ENCODE measurements at regions not wholly inside any gene's neighbourhood (a gene's known extent, or its start where the extent isn't known, plus 50 kb on each side); places are given as distances from the start of the nearest gene placed in this dataset.

- Histone ChIP-seq H3K27me3 (replicated peaks in 1 of 2; ENCODE audit: control insufficient read depth in 2 of 2, extremely low read depth in 1 of 2, insufficient read depth in 2 of 2, low read length in 1 of 2) (no peaks in the 10 kb centered on the region), H3K36me3 (ENCODE audit: control insufficient read depth in 2 of 2, extremely low read depth in 1 of 2, insufficient read depth in 1 of 2, low read length in 1 of 2) (no peaks in the 10 kb centered on the region), H3K4me1 (ENCODE audit: control insufficient read depth in 1 of 2, extremely low read depth in 1 of 2, insufficient read depth in 2 of 2, low read length in 2 of 2) (no peaks in the 10 kb centered on the region), H3K27ac (ENCODE audit: low read length) (no peak overlapping the region), H3K9me3 (no peaks in the 10 kb centered on the region), H3K4me3 (ENCODE audit: control insufficient read depth in 1 of 2, extremely low read depth in 1 of 2, low read length in 1 of 2) (no peak overlapping the region)
- no CpG with 5 or more reads among the region's 1 CpG for WGBS (ENCODE audit: insufficient coverage)
- H3K9me3 Mint-ChIP-seq, result peaks cover 6 to 14% (median 7%) of the 10 kb centered on the region in 3 donors
- no peaks in the 10 kb centered on the region for H3K36me3 Mint-ChIP-seq
- ChIA-PET CTCF (no interaction called here), POLR2A (no interaction called here)
- no peak for DNase-seq
- H3K27me3 Mint-ChIP-seq, result no peaks in the 10 kb centered on the region
- no peak overlapping the region for H3K27ac Mint-ChIP-seq
- no peaks in the 10 kb centered on the region for H3K4me1 Mint-ChIP-seq
- H3K4me3 Mint-ChIP-seq, result no peak overlapping the region
- ATAC-seq (replicated peaks in 1 of 4), result no peak
These were observed 1237.6 kb upstream of the LRRTM1 start for GRCh38 chr2:81542119-81542518.

DNA sequence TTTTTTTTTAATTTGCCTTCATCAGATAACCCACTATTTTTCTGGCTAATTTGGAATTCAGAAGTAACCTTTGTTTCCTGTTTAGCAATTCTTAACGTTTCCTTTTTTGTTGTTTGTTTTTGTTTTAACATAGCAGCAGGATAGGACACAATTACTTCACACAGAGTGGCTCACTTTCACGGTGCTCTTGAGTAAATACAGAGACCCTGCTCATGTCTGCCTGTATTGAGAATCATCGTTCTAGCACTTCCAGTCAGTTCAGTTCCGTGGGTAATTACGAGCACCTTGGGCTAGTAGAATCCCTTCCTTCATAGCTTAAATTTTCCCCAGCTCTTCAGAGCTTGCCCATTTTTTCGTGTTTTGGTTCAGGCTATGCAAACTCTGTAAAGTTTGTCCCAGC is 1225.4 kb upstream of the LRRTM1 start:
- H3K27me3 ChIP-seq (replicated peaks in 1 of 2; ENCODE audit: control insufficient read depth in 2 of 2, extremely low read depth in 1 of 2, insufficient read depth in 2 of 2, low read length in 1 of 2), result no peaks in the 10 kb centered on the region
- CTCF ChIA-PET, result interaction anchor here in 1 of 2 donors (0.5 kb wide), 1 partner anchor 240 kb away, joined by 5 read pairs; no protein-coding TSS in a partner anchor
- no peak overlapping the region for H3K4me3 ChIP-seq (ENCODE audit: control insufficient read depth in 1 of 2, extremely low read depth in 1 of 2, low read length in 1 of 2)
- peaks cover 3% of the 10 kb centered on the region for H3K9me3 ChIP-seq
- no peak overlapping the region for H3K27ac ChIP-seq (ENCODE audit: low read length)
- H3K27me3 Mint-ChIP-seq, result no peaks in the 10 kb centered on the region
- no peaks in the 10 kb centered on the region for H3K36me3 Mint-ChIP-seq
- peaks cover 20 to 23% (median 22%) of the 10 kb centered on the region in 3 donors for H3K9me3 Mint-ChIP-seq
- 72% methylated on average over 2 of the region's 6 CpGs for WGBS (ENCODE audit: insufficient coverage)
- no peak overlapping the region for H3K4me3 Mint-ChIP-seq
- DNase-seq, result no peak
- no peaks in the 10 kb centered on the region for H3K4me1 Mint-ChIP-seq
- no peak overlapping the region for H3K27ac Mint-ChIP-seq
- POLR2A ChIA-PET, result no interaction called here
- H3K36me3 ChIP-seq (ENCODE audit: control insufficient read depth in 2 of 2, extremely low read depth in 1 of 2, insufficient read depth in 1 of 2, low read length in 1 of 2), result no peaks in the 10 kb centered on the region
- no peaks in the 10 kb centered on the region for H3K4me1 ChIP-seq (ENCODE audit: control insufficient read depth in 1 of 2, extremely low read depth in 1 of 2, insufficient read depth in 2 of 2, low read length in 2 of 2)
- ATAC-seq (replicated peaks in 1 of 4), result no peak

DNA sequence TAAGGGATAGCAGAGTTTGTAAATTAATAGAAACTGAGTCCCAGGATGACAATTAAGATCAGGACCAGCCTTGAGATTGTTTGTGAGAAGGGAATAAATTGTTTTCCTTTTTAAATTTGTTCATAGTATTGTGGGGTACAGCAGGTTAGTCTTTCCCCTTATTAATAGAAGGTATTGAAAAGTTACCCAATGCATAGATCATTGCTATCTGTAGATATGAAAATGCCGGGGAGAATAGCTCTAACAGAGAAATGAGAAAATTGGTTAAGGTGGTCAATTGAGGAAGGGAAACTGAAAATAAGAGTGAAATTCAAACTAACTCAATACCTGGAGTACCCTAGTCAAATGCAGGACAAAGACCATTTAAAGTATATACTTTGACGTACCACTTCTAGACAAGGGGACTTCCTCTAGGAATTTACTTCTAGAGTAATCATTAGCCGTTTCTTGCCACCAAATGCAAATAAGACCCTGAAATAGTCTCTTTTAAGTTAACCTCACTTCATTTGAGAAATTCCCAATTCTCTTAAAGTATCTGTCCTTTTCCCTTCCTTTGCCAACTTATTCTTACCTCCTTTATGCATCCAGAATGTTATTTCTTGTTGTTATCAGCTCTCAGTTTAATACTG is 1224.4 kb upstream of the LRRTM1 start:
- H3K27me3 Mint-ChIP-seq, result no peaks in the 10 kb centered on the region
- ChIA-PET POLR2A (no interaction called here), CTCF (no interaction called here)
- Histone ChIP-seq H3K4me3 (ENCODE audit: control insufficient read depth in 1 of 2, extremely low read depth in 1 of 2, low read length in 1 of 2) (no peak overlapping the region), H3K4me1 (ENCODE audit: control insufficient read depth in 1 of 2, extremely low read depth in 1 of 2, insufficient read depth in 2 of 2, low read length in 2 of 2) (no peaks in the 10 kb centered on the region), H3K36me3 (ENCODE audit: control insufficient read depth in 2 of 2, extremely low read depth in 1 of 2, insufficient read depth in 1 of 2, low read length in 1 of 2) (no peaks in the 10 kb centered on the region), H3K27me3 (replicated peaks in 1 of 2; ENCODE audit: control insufficient read depth in 2 of 2, extremely low read depth in 1 of 2, insufficient read depth in 2 of 2, low read length in 1 of 2) (no peaks in the 10 kb centered on the region), H3K9me3 (peaks cover 3% of the 10 kb centered on the region), H3K27ac (ENCODE audit: low read length) (no peak overlapping the region)
- DNase-seq (no peak), ATAC-seq (replicated peaks in 1 of 4) (no peak)
- no peak overlapping the region for H3K4me3 Mint-ChIP-seq
- no peaks in the 10 kb centered on the region for H3K36me3 Mint-ChIP-seq
- H3K9me3 Mint-ChIP-seq, result peaks cover 21 to 29% (median 26%) of the 10 kb centered on the region in 3 donors
- H3K27ac Mint-ChIP-seq, result no peak overlapping the region
- H3K4me1 Mint-ChIP-seq, result no peaks in the 10 kb centered on the region
- no CpG with 5 or more reads among the region's 3 CpGs for WGBS (ENCODE audit: insufficient coverage)

DNA sequence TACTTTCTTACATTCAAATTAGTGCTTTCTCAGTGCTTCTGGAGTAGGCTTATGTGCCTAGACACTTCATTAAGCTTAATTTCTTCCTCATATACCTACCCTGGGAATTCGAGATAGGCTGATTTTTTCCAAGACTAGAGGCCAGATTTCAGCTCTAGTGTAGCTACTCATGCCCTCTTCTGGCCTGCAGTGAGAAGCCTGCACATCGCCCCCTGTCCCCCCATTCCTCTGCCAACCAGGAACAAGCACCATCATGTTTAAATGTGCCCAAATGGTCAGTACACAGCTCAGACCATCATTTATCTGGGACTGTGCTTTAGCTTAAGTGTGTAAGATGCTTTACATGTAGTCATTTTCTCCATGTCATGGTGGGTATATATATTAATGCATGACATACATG is 1218.8 kb upstream of the LRRTM1 start:
- Histone ChIP-seq H3K4me1 (ENCODE audit: control insufficient read depth in 1 of 2, extremely low read depth in 1 of 2, insufficient read depth in 2 of 2, low read length in 2 of 2) (no peaks in the 10 kb centered on the region), H3K27ac (ENCODE audit: low read length) (no peak overlapping the region), H3K4me3 (ENCODE audit: control insufficient read depth in 1 of 2, extremely low read depth in 1 of 2, low read length in 1 of 2) (no peak overlapping the region), H3K27me3 (replicated peaks in 1 of 2; ENCODE audit: control insufficient read depth in 2 of 2, extremely low read depth in 1 of 2, insufficient read depth in 2 of 2, low read length in 1 of 2) (no peaks in the 10 kb centered on the region), H3K9me3 (no peaks in the 10 kb centered on the region), H3K36me3 (ENCODE audit: control insufficient read depth in 2 of 2, extremely low read depth in 1 of 2, insufficient read depth in 1 of 2, low read length in 1 of 2) (no peaks in the 10 kb centered on the region)
- ChIA-PET POLR2A (no interaction called here), CTCF (no interaction called here)
- ATAC-seq (replicated peaks in 1 of 4) (no peak), DNase-seq (no peak)
- 38% methylated on average over 1 of the region's 2 CpGs for WGBS (ENCODE audit: insufficient coverage)
- Mint-ChIP-seq H3K36me3 (no peaks in the 10 kb centered on the region), H3K4me1 (no peaks in the 10 kb centered on the region), H3K27me3 (no peaks in the 10 kb centered on the region), H3K4me3 (no peak overlapping the region), H3K27ac (no peak overlapping the region), H3K9me3 (peaks cover 22 to 28% (median 25%) of the 10 kb centered on the region in 3 donors)

- Mint-ChIP-seq H3K4me1 (no peaks in the 10 kb centered on the region), H3K9me3 (peaks cover 0 to 13% (median 13%) of the 10 kb centered on the region in 3 donors), H3K36me3 (no peaks in the 10 kb centered on the region), H3K27ac (no peak overlapping the region), H3K27me3 (no peaks in the 10 kb centered on the region), H3K4me3 (no peak overlapping the region)
- H3K36me3 ChIP-seq (ENCODE audit: control insufficient read depth in 2 of 2, extremely low read depth in 1 of 2, insufficient read depth in 1 of 2, low read length in 1 of 2), result no peaks in the 10 kb centered on the region
- ATAC-seq (replicated peaks in 1 of 4), result no peak
- no peak overlapping the region for H3K27ac ChIP-seq (ENCODE audit: low read length)
- no peak for DNase-seq
- H3K27me3 ChIP-seq (replicated peaks in 1 of 2; ENCODE audit: control insufficient read depth in 2 of 2, extremely low read depth in 1 of 2, insufficient read depth in 2 of 2, low read length in 1 of 2), result no peaks in the 10 kb centered on the region
- CTCF ChIA-PET, result no interaction called here
- WGBS (ENCODE audit: insufficient coverage), result 100% methylated on average over 1 of the region's 2 CpGs
- no peak overlapping the region for H3K4me3 ChIP-seq (ENCODE audit: control insufficient read depth in 1 of 2, extremely low read depth in 1 of 2, low read length in 1 of 2)
- H3K9me3 ChIP-seq, result no peaks in the 10 kb centered on the region
- POLR2A ChIA-PET, result no interaction called here
- H3K4me1 ChIP-seq (ENCODE audit: control insufficient read depth in 1 of 2, extremely low read depth in 1 of 2, insufficient read depth in 2 of 2, low read length in 2 of 2), result no peaks in the 10 kb centered on the region
These were observed 1208.8 kb upstream of the LRRTM1 start for GRCh38 chr2:81513328-81513727.

DNA sequence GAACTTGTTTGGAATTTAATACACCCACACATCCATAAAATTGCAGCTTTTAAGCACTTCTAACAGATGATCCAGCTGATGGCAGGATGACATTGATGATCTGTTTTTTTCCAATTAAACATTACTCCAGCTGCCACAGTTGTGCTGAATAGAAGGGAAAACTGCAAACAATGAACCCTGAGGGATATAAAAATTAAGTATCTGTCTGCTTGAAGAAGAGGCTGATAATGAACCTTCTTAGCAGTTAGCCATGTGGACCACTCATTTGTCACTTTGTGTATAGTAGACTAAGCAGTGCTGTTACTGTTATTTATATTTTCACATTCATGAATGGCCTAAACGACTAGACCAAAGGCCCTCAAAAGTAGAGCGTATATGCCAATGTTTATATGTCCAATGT is 1201.0 kb upstream of the LRRTM1 start:
- peaks cover 0 to 17% (median 15%) of the 10 kb centered on the region in 3 donors for H3K9me3 Mint-ChIP-seq
- DNase-seq, result no peak
- no peak overlapping the region for H3K27ac Mint-ChIP-seq
- ChIA-PET CTCF (no interaction called here), POLR2A (no interaction called here)
- no peaks in the 10 kb centered on the region for H3K4me1 ChIP-seq (ENCODE audit: control insufficient read depth in 1 of 2, extremely low read depth in 1 of 2, insufficient read depth in 2 of 2, low read length in 2 of 2)
- no peaks in the 10 kb centered on the region for H3K4me1 Mint-ChIP-seq
- no CpG with 5 or more reads among the region's 2 CpGs for WGBS (ENCODE audit: insufficient coverage)
- H3K4me3 Mint-ChIP-seq, result no peak overlapping the region
- no peaks in the 10 kb centered on the region for H3K27me3 ChIP-seq (replicated peaks in 1 of 2; ENCODE audit: control insufficient read depth in 2 of 2, extremely low read depth in 1 of 2, insufficient read depth in 2 of 2, low read length in 1 of 2)
- H3K36me3 Mint-ChIP-seq, result no peaks in the 10 kb centered on the region
- H3K9me3 ChIP-seq, result no peaks in the 10 kb centered on the region
- H3K27me3 Mint-ChIP-seq, result no peaks in the 10 kb centered on the region
- H3K36me3 ChIP-seq (ENCODE audit: control insufficient read depth in 2 of 2, extremely low read depth in 1 of 2, insufficient read depth in 1 of 2, low read length in 1 of 2), result no peaks in the 10 kb centered on the region
- H3K4me3 ChIP-seq (ENCODE audit: control insufficient read depth in 1 of 2, extremely low read depth in 1 of 2, low read length in 1 of 2), result no peak overlapping the region
- ATAC-seq (replicated peaks in 1 of 4), result no peak
- H3K27ac ChIP-seq (ENCODE audit: low read length), result no peak overlapping the region

GRCh38 chr2:81495556-81495955 is 1191.0 kb upstream of the LRRTM1 start:
- Mint-ChIP-seq H3K36me3 (no peaks in the 10 kb centered on the region), H3K27ac (no peak overlapping the region), H3K27me3 (no peaks in the 10 kb centered on the region), H3K9me3 (peaks cover 22 to 50% (median 26%) of the 10 kb centered on the region in 3 donors), H3K4me3 (no peak overlapping the region), H3K4me1 (no peaks in the 10 kb centered on the region)
- H3K27me3 ChIP-seq (replicated peaks in 1 of 2; ENCODE audit: control insufficient read depth in 2 of 2, extremely low read depth in 1 of 2, insufficient read depth in 2 of 2, low read length in 1 of 2), result no peaks in the 10 kb centered on the region
- POLR2A ChIA-PET, result no interaction called here
- H3K36me3 ChIP-seq (ENCODE audit: control insufficient read depth in 2 of 2, extremely low read depth in 1 of 2, insufficient read depth in 1 of 2, low read length in 1 of 2), result no peaks in the 10 kb centered on the region
- WGBS (ENCODE audit: insufficient coverage), result 71% methylated on average over 2 of the region's 2 CpGs
- no peak for DNase-seq
- H3K4me3 ChIP-seq (ENCODE audit: control insufficient read depth in 1 of 2, extremely low read depth in 1 of 2, low read length in 1 of 2), result no peak overlapping the region
- H3K27ac ChIP-seq (ENCODE audit: low read length), result no peak overlapping the region
- no peak for ATAC-seq (replicated peaks in 1 of 4)
- CTCF ChIA-PET, result no interaction called here
- no peaks in the 10 kb centered on the region for H3K4me1 ChIP-seq (ENCODE audit: control insufficient read depth in 1 of 2, extremely low read depth in 1 of 2, insufficient read depth in 2 of 2, low read length in 2 of 2)
- peaks cover 5% of the 10 kb centered on the region for H3K9me3 ChIP-seq
